ENCODE measurements at regions not wholly inside any gene's neighbourhood (a gene's known extent, or its start where the extent isn't known, plus 50 kb on each side); places are given as distances from the start of the nearest gene placed in this dataset.

DNA sequence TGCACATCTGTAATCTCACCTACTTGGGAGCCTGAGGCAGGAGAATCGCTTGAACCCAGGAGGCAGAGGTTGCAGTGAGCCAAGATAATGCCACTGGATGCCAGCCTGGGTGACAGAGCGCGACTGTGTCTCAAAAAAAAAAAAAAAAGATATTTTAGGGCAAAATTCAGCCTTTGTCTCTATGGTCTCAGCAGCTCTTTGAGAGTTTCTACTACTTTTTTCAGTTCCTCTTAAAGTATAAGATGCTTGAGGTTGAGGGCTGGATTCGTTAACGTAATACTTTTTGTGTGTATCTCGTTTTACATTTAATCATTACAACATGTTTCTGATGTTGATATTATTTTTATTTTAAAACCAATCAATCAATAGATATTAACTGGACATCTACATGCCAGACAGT, 381.2 kb upstream of the TBL1XR1 start:
- DNase-seq: no peak

GRCh38 chr3:177579419-177579818, 382.1 kb upstream of the TBL1XR1 start:
- no peak for DNase-seq

DNA sequence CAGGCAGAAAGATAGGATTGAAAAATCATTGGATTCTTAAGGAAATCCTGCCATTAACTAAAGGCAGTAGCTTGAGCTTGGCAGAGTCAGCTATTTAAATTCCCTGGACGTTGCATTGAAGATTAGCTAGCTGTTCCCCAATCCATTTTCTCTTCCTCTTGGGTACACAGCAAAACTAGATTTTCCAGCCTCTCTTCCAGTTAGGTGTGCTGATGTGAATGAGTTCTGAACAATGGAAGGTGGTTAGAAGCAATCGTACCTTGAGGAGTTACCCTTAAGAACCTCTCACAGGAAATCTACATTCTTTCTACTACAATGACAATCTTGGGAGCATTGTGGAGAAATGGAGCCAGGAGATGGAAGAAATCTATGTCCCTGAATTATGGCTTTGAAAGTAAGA, 383.2 kb upstream of the TBL1XR1 start:
- no peak for DNase-seq

GRCh38 chr3:177585271-177585670, 388.0 kb upstream of the TBL1XR1 start:
- DNase-seq: no peak

GRCh38 chr3:177589041-177589650, 391.9 kb upstream of the TBL1XR1 start:
- no peak for DNase-seq

GRCh38 chr3:177589911-177590381, 392.7 kb upstream of the TBL1XR1 start:
- DNase-seq: no peak

DNA sequence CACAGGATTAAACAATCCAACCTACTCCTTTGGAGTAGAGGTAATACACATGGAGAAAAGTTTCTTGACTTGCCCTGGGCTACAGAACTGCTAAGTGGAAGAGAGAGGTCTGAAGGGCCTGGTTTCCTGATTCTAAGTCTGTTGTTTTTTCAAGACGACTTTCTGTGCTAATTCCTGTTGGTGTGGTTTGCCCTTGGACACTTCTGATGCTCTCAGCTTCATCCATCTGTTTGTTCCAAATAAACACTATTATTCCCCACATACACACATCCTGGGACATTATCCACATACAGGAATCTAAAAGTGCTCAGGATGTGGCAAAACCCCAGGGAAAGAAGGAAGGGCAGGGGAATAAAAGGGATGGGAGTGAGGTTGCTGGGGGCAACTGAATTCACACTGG, 393.5 kb upstream of the TBL1XR1 start:
- DNase-seq: no peak

GRCh38 chr3:177591379-177591778, 394.1 kb upstream of the TBL1XR1 start:
- DNase-seq: peak; percentile 25

DNA sequence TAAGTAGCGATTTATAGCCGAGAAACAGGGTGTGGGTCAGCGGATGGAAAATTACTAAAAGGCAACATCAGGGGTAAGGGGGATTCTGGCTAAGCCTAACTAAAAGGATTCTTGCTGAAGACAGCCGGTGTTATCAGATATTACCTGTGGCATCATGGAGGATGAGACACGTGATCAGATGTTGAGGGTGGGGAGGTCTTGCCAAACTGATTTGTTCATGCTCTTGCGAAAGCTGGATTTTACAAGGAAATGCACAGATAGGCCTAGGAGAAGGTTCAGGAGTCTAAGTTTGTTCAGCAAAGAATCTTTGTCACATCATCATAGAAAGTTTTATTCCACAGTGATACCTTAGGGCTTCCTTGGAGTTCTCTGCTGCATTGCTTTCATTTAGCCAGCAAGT, 396.8 kb upstream of the TBL1XR1 start:
- DNase-seq: no peak

DNA sequence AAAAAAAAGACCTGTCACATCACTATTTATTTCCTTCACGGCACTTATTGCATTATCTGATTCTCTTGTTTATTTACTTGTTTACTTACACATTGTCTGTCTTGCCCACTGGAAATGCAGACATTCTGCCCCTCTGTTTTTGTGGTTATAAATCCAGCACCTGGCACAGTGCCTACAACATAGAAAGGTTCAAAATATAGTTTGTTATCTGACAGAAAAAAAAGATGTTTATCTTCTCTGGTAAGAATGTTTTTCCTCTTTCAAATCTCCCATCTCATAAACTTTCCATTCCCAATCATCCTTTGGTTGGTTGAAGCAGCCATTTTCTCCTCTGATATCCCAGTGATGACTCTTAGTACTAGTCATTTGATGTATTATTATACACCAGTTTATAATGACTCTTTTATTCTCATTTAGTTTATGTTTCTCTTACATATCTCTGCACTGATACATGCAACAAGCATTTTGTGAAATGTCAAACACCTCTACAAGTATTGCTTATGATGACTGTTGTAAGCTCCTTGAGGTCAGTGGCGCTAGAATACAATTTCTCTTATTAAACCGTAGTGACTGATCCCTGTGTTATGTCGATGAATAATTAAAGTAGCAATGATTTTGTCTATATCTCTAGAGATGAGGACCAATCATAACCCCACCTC, 398.4 kb upstream of the TBL1XR1 start:
- no peak for DNase-seq

DNA sequence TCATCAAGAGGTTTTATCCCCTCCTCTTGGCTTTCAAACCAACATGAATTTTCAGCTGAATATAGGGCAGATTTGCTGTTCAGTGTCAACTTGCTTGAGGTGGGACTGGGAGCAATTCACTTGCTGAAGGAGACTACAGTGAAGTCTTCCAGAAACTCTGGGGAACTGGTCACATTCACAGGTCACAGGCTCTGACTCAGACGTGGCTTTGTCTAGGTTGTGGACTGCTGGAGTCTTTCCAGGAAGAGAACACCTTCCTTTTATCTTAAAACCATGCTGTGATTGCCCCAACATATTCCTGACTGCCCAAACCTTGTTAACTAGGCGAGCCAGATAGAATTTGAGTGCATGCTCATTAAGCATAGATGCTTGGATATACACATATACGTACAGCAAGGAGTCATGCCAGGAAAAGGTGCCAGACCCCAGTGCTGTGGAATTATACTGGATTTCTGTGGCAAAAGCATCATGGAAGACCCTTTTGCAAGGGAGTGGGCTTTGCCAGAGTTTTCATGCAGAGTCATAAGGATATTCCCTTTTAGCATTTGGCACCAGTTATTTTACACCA, 399.1 kb upstream of the TBL1XR1 start:
- DNase-seq: peak; percentile 56

GRCh38 chr3:177596816-177597271, 399.6 kb upstream of the TBL1XR1 start:
- no peak for DNase-seq

GRCh38 chr3:177597311-177598096, 400.2 kb upstream of the TBL1XR1 start:
- DNase-seq: peak; percentile 82

DNA sequence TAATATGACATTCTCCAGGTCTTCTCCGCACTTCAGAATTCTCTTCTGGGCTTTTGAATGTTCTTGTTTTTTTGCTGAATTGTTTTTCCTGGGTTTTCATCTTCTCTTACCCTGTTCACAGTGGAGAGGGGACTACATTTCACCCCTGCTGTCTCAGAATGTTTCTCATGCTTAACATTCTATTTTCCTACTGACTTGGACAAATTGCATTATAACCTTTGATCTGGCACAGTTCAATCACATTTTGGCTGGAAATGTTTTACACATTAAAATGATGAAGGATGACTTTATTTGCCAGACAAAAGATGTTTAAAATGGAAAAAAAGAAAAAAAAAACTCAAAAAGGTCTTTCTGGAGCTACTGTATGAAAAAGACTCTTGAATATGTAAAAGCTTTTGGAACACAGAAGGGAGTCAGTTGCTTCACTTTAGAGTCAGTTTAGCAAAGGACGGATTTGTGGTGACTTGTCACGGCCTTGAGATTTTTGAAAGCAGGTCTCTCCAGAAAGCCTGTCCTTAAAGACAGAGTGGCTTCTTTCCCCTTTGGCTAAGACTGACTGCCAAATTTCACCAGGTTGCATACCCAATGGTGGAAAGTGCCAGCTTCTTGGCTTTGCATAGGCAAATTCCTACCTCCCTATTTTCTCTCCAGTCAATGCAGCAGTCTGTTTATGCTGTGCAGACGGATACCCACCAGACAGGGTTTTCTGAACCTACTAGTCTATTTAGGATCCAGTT, 401.0 kb upstream of the TBL1XR1 start:
- no peak for DNase-seq

DNA sequence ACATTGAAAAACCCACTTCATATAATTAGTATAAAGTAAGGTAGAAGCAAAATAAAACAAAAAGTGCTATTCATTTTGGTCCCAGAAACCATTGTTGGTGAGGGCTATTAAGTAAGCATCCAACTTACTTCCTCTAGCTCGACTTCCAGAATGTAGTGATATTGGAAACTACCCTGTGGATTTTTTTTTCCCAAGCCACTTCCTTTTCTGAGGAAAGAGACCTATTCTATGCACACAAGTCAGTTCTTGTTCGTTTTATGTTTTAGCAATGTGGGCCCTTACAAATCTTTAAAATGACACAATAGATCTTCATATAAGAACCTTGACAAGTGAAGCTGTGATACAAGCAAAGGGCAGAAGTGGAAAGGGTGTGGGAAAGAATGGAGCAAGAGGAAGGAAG, 402.0 kb upstream of the TBL1XR1 start:
- DNase-seq: no peak

DNA sequence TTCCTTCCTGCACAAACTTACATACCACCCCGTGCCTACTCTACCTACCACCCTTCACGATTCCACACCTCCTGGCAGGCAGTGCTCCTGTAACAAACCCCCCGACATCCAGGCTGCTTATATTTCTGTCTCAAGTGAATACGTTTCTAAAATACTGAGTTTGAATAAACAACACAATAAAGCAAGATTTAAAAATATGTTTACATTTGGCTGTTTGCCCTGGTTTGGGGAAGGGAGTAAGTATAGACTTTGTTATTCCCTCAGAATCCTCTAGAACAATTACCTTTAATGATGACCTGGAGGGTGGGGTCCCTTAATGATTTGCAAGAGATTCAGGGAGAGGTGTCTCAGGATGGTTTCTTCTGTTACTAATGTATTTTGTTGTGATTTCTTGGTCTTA, 402.6 kb upstream of the TBL1XR1 start:
- DNase-seq: no peak

DNA sequence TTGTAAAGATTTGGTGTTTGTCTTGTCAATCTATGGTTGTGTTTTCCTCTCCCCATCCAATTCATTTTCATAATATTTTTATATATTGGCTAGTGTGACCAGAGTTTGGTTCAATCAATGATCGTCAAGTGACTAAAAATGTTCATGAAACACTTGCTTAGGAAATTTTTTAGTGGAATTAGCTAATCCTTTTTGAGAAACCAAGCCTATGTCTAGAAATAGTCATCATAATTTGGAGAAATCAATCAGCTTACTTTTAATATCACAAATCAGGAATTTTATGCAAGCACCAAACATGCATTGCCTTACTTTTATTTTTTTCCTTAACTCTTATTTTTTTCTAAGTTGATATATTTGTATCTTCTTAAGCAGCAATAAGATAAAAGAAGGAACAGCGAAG, 403.1 kb upstream of the TBL1XR1 start:
- DNase-seq: no peak

- no peak for DNase-seq
Observed at GRCh38 chr3:177601152-177601551, 403.9 kb upstream of the TBL1XR1 start.

GRCh38 chr3:177602601-177603147, 405.4 kb upstream of the TBL1XR1 start:
- no peak for DNase-seq

DNA sequence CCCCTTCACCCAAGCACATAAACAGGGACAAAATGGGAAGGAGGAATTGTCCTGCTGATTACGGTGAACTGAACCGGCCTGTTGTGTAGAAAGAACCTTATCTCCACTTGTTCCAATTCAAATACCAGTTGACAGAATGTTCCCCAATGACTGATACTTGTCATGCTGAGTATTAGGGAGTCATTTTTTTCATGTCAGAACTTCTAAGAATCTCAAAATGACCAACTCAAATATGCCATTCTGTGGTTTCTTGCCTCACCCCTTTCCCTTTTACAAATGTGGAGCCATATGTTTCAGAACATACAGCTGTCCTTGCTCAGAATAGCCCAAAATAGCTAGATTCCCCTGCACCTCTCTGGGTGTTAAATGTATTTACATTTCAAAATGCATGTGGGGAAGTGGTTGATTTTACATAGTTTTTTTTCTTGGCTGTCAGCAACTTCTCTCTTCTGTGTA, 405.9 kb upstream of the TBL1XR1 start:
- DNase-seq: no peak

DNA sequence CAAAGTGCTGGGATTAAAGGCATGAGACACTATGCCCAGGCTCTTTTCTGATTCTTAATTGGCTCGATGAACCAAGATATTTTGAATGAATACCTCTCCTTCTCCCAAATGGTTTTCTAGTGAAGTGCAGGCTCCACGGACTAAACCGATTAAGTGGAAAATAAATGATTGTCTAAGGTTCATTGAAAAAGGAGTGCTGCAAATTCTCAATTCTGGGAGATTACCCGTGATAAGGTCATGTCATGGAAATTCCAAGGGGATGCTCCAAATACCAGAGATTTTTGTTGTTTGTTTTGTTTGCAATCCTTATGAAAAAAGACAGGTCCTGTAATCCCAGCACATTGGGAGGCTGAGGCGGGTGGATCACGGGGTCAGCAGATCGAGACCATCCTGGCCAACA, 406.9 kb upstream of the TBL1XR1 start:
- DNase-seq: no peak

GRCh38 chr3:177606891-177607290, 409.6 kb upstream of the TBL1XR1 start:
- no peak for DNase-seq

Data from hindlimb muscle (tissue), 1 donor.